Liver (tissue), 7 donors: ENCODE measurements at regions not wholly inside any gene's neighbourhood (a gene's known extent, or its start where the extent isn't known, plus 50 kb on each side); places are given as distances from the start of the nearest gene placed in this dataset.

ENCODE experiments used
- DNase-seq: peaks from one replicate; pipeline ENCODE4 v3.0.0-alpha.2; 2017; ENCODE audit warnings: low spot score
- H3K27ac ChIP-seq, 2 donors: one replicate each; pipeline ENCODE4 v1.7.0; 2013; ENCODE audit warnings: inconsistent platforms in 2 of 2, low read length in 2 of 2, control low read depth in 1 of 2, low read depth in 1 of 2, mild to moderate bottlenecking in 1 of 2
- H3K27me3 ChIP-seq, 4 donors: one replicate each; pipeline versions ENCODE4 v1.6.1 to v1.7.0; 2013; ENCODE audit warnings: low read length in 3 of 4, inconsistent platforms in 1 of 4, mild to moderate bottlenecking in 1 of 4, moderate library complexity in 1 of 4; ENCODE audit not compliant: control insufficient read depth in 4 of 4, insufficient read depth in 4 of 4
- H3K36me3 ChIP-seq, 4 donors: one replicate each; pipeline versions ENCODE4 v1.6.1 to v1.7.0; 2013; ENCODE audit warnings: low read length in 3 of 4, mild to moderate bottlenecking in 3 of 4, low read depth in 1 of 4, moderate library complexity in 1 of 4; ENCODE audit not compliant: control insufficient read depth in 4 of 4, insufficient read depth in 3 of 4
- H3K4me1 ChIP-seq, 4 donors: one replicate each; pipeline versions ENCODE4 v1.6.1 to v1.7.0; 2013; ENCODE audit warnings: low read length in 3 of 4, mild to moderate bottlenecking in 3 of 4, moderate library complexity in 1 of 4; ENCODE audit not compliant: control insufficient read depth in 4 of 4, insufficient read depth in 4 of 4
- H3K4me3 ChIP-seq, 3 donors: one replicate each; pipeline versions ENCODE4 v1.6.1 to v1.7.0; 2013; ENCODE audit warnings: low read length in 3 of 3, control low read depth in 1 of 3, low read depth in 1 of 3, mild to moderate bottlenecking in 1 of 3
- H3K9ac ChIP-seq, 2 donors: one replicate each; pipeline ENCODE4 v1.7.0; 2013; ENCODE audit warnings: low read length in 2 of 2, mild to moderate bottlenecking in 2 of 2, moderate library complexity in 2 of 2, control low read depth in 1 of 2, low read depth in 1 of 2
- H3K9me3 ChIP-seq, 4 donors: one replicate each; pipeline versions ENCODE4 v1.6.1 to v1.7.0; 2013; ENCODE audit warnings: low read length in 3 of 4; ENCODE audit not compliant: control insufficient read depth in 4 of 4
- ATF3 ChIP-seq: IDR thresholded peaks from 2 replicates; pipeline ENCODE4 v1.6.1; 2016; ENCODE audit warnings: antibody characterized with exemption
- CTCF ChIP-seq: fragments of 150-350 bp; IDR thresholded peaks from 2 replicates; pipeline ENCODE4 v1.5.1; 2017; ENCODE audit warnings: improper control_type of control experiment, low read depth, low read length; ENCODE audit not compliant: missing input control
- EGR1 ChIP-seq, 2 donors: IDR thresholded peaks; 2 replicates each; pipeline ENCODE4 v1.6.1; 2016 to 2018; ENCODE audit warnings: antibody characterized with exemption in 2 of 2, low read depth in 2 of 2
- GABPA ChIP-seq, 2 donors: IDR thresholded peaks in 1 of 2; conservative IDR thresholded peaks in 1 of 2; 2 replicates each; pipeline ENCODE4 v1.6.1; 2016; ENCODE audit warnings: antibody characterized with exemption in 2 of 2, mild to moderate bottlenecking in 1 of 2, moderate library complexity in 1 of 2
- HNF4A ChIP-seq, 2 donors: conservative IDR thresholded peaks; 2 replicates each; pipeline ENCODE4 v1.6.1; 2016; ENCODE audit warnings: antibody characterized with exemption in 2 of 2, mild to moderate bottlenecking in 2 of 2
- JUND ChIP-seq, 2 donors: IDR thresholded peaks; 2 replicates each; pipeline ENCODE4 v1.6.1; 2016; ENCODE audit warnings: antibody characterized with exemption in 2 of 2
- NR2F2 ChIP-seq: IDR thresholded peaks from 2 replicates; pipeline ENCODE4 v1.6.1; 2016; ENCODE audit warnings: antibody characterized with exemption
- RAD21 ChIP-seq, 2 donors: IDR thresholded peaks; 2 replicates each; pipeline ENCODE4 v1.6.1; 2016; ENCODE audit warnings: antibody characterized with exemption in 2 of 2, mild to moderate bottlenecking in 2 of 2
- REST ChIP-seq: IDR thresholded peaks from 2 replicates; pipeline ENCODE4 v1.6.1; 2016; ENCODE audit warnings: antibody characterized with exemption, mild to moderate bottlenecking
- RXRA ChIP-seq, 2 donors: IDR thresholded peaks; 2 replicates each; pipeline ENCODE4 v1.6.1; 2017 to 2018; ENCODE audit warnings: antibody characterized with exemption in 2 of 2, mild to moderate bottlenecking in 1 of 2
- TAF1 ChIP-seq: conservative IDR thresholded peaks from 2 replicates; pipeline ENCODE4 v1.6.1; 2016; ENCODE audit warnings: antibody characterized with exemption, mild to moderate bottlenecking
- YY1 ChIP-seq: IDR thresholded peaks from 2 replicates; pipeline ENCODE4 v1.6.1; 2016; ENCODE audit warnings: antibody characterized with exemption, mild to moderate bottlenecking
- TF ChIP-seq, protein P1 (sequence below): IDR thresholded peaks from 2 replicates; pipeline ENCODE4 v1.6.1; 2016; ENCODE audit warnings: antibody characterized with exemption
- TF ChIP-seq, protein P2 (sequence below): IDR thresholded peaks from 2 replicates; pipeline ENCODE4 v1.6.1; 2016; ENCODE audit warnings: antibody characterized with exemption
- donor health status: healthy.
- donor health status: healthy.
- donor health status: healthy.
- donor health status: healthy.

DNA sequence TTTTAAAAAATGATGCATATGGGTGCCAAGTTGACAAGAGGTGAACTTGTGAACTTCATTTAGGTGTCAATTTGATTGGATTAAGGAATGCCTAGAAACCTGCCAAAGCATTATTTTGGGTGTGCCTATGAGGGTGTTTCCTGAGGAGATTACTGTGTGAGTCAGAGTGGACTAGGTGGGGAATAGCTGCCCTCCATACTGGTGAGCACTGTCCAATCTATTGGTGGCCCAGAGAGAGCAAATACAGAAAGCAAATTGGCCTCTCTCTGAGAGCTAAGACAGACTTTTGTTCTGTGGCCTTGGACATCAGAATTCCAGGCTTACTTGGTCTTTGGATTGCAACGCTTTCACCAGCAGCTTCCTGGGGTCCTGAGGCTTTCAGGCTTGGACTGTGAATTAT, 388.0 kb downstream of the SUCLG1 start (continued):
- TF ChIP-seq ATF3 (no peak), RAD21 (IDR thresholded peaks at IDR 0.05) (no peak), YY1 (no peak), JUND (IDR thresholded peaks at IDR 0.05) (no peak), HNF4A (conservative IDR thresholded peaks at IDR 0.05) (no peak)
- TF ChIP-seq, protein P1, sequence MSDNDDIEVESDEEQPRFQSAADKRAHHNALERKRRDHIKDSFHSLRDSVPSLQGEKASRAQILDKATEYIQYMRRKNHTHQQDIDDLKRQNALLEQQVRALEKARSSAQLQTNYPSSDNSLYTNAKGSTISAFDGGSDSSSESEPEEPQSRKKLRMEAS = no peak

- no peak for DNase-seq
- H3K4me1 ChIP-seq = no peaks in the 10 kb centered on the region
- H3K9ac ChIP-seq = no peak overlapping the region
- no peaks in the 10 kb centered on the region for H3K9me3 ChIP-seq
- H3K36me3 ChIP-seq = no peaks in the 10 kb centered on the region
- TF ChIP-seq JUND (IDR thresholded peaks at IDR 0.05) = no peak
- no peak for TF ChIP-seq GABPA (IDR thresholded peaks at IDR 0.05 in 1 of 2, conservative IDR thresholded peaks at IDR 0.05 in 1 of 2)
- TF ChIP-seq EGR1 (IDR thresholded peaks at IDR 0.05; ENCODE audit: low read depth in 2 of 2) = no peak
- TF ChIP-seq NR2F2 = no peak
- TF ChIP-seq, protein P2, sequence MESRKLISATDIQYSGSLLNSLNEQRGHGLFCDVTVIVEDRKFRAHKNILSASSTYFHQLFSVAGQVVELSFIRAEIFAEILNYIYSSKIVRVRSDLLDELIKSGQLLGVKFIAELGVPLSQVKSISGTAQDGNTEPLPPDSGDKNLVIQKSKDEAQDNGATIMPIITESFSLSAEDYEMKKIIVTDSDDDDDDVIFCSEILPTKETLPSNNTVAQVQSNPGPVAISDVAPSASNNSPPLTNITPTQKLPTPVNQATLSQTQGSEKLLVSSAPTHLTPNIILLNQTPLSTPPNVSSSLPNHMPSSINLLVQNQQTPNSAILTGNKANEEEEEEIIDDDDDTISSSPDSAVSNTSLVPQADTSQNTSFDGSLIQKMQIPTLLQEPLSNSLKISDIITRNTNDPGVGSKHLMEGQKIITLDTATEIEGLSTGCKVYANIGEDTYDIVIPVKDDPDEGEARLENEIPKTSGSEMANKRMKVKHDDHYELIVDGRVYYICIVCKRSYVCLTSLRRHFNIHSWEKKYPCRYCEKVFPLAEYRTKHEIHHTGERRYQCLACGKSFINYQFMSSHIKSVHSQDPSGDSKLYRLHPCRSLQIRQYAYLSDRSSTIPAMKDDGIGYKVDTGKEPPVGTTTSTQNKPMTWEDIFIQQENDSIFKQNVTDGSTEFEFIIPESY = no peak
- TF ChIP-seq REST = no peak
- TF ChIP-seq RXRA (IDR thresholded peaks at IDR 0.05) = no peak
- no peak for TF ChIP-seq HNF4A (conservative IDR thresholded peaks at IDR 0.05)
- no peak for TF ChIP-seq TAF1
- no peak for TF ChIP-seq CTCF
- no peaks in the 10 kb centered on the region for H3K27me3 ChIP-seq
- H3K4me3 ChIP-seq = no peak overlapping the region
- no peak overlapping the region for H3K27ac ChIP-seq
Observed at GRCh38 chr2:84065857-84066256, 393.2 kb downstream of the SUCLG1 start.
